ENCODE measurements at regions not wholly inside any gene's neighbourhood (a gene's known extent, or its start where the extent isn't known, plus 50 kb on each side); places are given as distances from the start of the nearest gene placed in this dataset.
A peak's percentile ranks its signal among the peaks of the same experiment; 100 is the strongest.
"Not testable (repeated sequence)": the region's sequence is repeated elsewhere in the genome, so short reads cannot be mapped to it uniquely, and the experiment has no call there.

GRCh38 chr9:117775591-117775990 is 71.4 kb downstream of the TLR4 start:
- no peak for DNase-seq (ENCODE audit: low read depth in 3 of 3)

- DNase-seq (ENCODE audit: low read depth in 3 of 3) = no peak
Measured at GRCh38 chr9:117777823-117778222, 73.6 kb downstream of the TLR4 start.

- DNase-seq (ENCODE audit: low read depth in 3 of 3) = no peak
Measured at GRCh38 chr9:117779760-117780159, 75.6 kb downstream of the TLR4 start.

GRCh38 chr9:117782931-117783788 is 79.0 kb downstream of the TLR4 start:
- peak; percentile 8 to 17 (median 10) for DNase-seq (ENCODE audit: low read depth in 3 of 3)

- no peak for DNase-seq (ENCODE audit: low read depth in 3 of 3)
Measured at GRCh38 chr9:117783828-117784227, 79.6 kb downstream of the TLR4 start.

- no peak for DNase-seq (ENCODE audit: low read depth in 3 of 3)
Measured at GRCh38 chr9:117784996-117785395, 80.8 kb downstream of the TLR4 start.

GRCh38 chr9:117787746-117788145 is 83.5 kb downstream of the TLR4 start:
- DNase-seq (ENCODE audit: low read depth in 3 of 3) = no peak

- DNase-seq (ENCODE audit: low read depth in 3 of 3) = no peak
Measured at GRCh38 chr9:117795271-117795670, 91.1 kb downstream of the TLR4 start.

GRCh38 chr9:117796681-117797080 is 92.5 kb downstream of the TLR4 start:
- DNase-seq (ENCODE audit: low read depth in 3 of 3) = no peak

- no peak for DNase-seq (ENCODE audit: low read depth in 3 of 3)
Measured at GRCh38 chr9:117800389-117800788, 96.2 kb downstream of the TLR4 start.

GRCh38 chr9:117809751-117810150 is 105.5 kb downstream of the TLR4 start:
- DNase-seq (ENCODE audit: low read depth in 3 of 3) = no peak

GRCh38 chr9:117815315-117815714 is 111.1 kb downstream of the TLR4 start:
- no peak for DNase-seq (ENCODE audit: low read depth in 3 of 3)

GRCh38 chr9:117815948-117816347 is 111.7 kb downstream of the TLR4 start:
- no peak for DNase-seq (ENCODE audit: low read depth in 3 of 3)

GRCh38 chr9:117821954-117822353 is 117.8 kb downstream of the TLR4 start:
- no peak for DNase-seq (ENCODE audit: low read depth in 3 of 3)

GRCh38 chr9:117823576-117823975 is 119.4 kb downstream of the TLR4 start:
- DNase-seq (ENCODE audit: low read depth in 3 of 3) = no peak

- DNase-seq (ENCODE audit: low read depth in 3 of 3) = peak in 1 of 3 experiments; percentile 1
Measured at GRCh38 chr9:117825609-117826347, 121.6 kb downstream of the TLR4 start.

GRCh38 chr9:117826837-117827236 is 122.6 kb downstream of the TLR4 start:
- no peak for DNase-seq (ENCODE audit: low read depth in 3 of 3)

- no peak for DNase-seq (ENCODE audit: low read depth in 3 of 3)
Measured at GRCh38 chr9:117827456-117827855, 123.3 kb downstream of the TLR4 start.

GRCh38 chr9:117828466-117828865 is 124.3 kb downstream of the TLR4 start:
- no peak for DNase-seq (ENCODE audit: low read depth in 3 of 3)

GRCh38 chr9:117835798-117836197 is 131.6 kb downstream of the TLR4 start:
- no peak for DNase-seq (ENCODE audit: low read depth in 3 of 3)

GRCh38 chr9:117839862-117840261 is 135.7 kb downstream of the TLR4 start:
- no peak for DNase-seq (ENCODE audit: low read depth in 3 of 3)

- DNase-seq (ENCODE audit: low read depth in 3 of 3) = not testable (repeated sequence)
Measured at GRCh38 chr9:117851836-117852461, 147.7 kb downstream of the TLR4 start.

GRCh38 chr9:117858561-117858960 is 154.4 kb downstream of the TLR4 start:
- no peak for DNase-seq (ENCODE audit: low read depth in 3 of 3)
